OCI-LY7 (cell line): ENCODE measurements at regions not wholly inside any gene's neighbourhood (a gene's known extent, or its start where the extent isn't known, plus 50 kb on each side); places are given as distances from the start of the nearest gene placed in this dataset.
A peak's percentile ranks its signal among the peaks of the same experiment; 100 is the strongest.
"Not testable (repeated sequence)": the region's sequence is repeated elsewhere in the genome, so short reads cannot be mapped to it uniquely, and the experiment has no call there.

Source experiments
- BruUV-seq: library from RNA; stranded (reverse); fragments of 400-500 nt; replicated peaks from 2 replicates; lab custom pipeline; 2021; lab: Mats Ljungman, UMichigan
- CTCF ChIA-PET: fragments of 300-600 bp; sonication (Branson Sonifier 250); formaldehyde crosslinking; loops from one replicate; lab custom pipeline; 2022; ENCODE audit warnings: antibody characterized with exemption; ENCODE audit not compliant: unreplicated experiment; lab: Charles Lee
- POLR2A ChIA-PET: fragments of 300-600 bp; sonication (Branson Sonifier 250); formaldehyde crosslinking; loops from one replicate; lab custom pipeline; 2022; ENCODE audit warnings: antibody characterized with exemption; lab: Charles Lee
- DNase-seq: peaks from one replicate; pipeline ENCODE4 v3.0.0-alpha.2; 2015; ENCODE audit warnings: low spot score
- H2AFZ ChIP-seq: fragments of 200-600 bp; sonication (generic), shearing (Covaris generic); 2 replicates; pipeline ENCODE4 v1.6.1; 2014; ENCODE audit warnings: mild to moderate bottlenecking, antibody characterized with exemption, low read length, moderate library complexity
- H3K27ac ChIP-seq: fragments of 200-600 bp; sonication (generic); 2 replicates; pipeline ENCODE4 v1.5.1; 2014; ENCODE audit warnings: mixed run types, low read depth, mild to moderate bottlenecking, moderate library complexity, low read length, inconsistent platforms; ENCODE audit not compliant: poor library complexity, severe bottlenecking
- H3K36me3 ChIP-seq: fragments of 200-600 bp; sonication (generic); 2 replicates; pipeline ENCODE4 v1.6.1; 2014; ENCODE audit warnings: mild to moderate bottlenecking, antibody characterized with exemption, low read length, moderate library complexity, mixed read lengths; ENCODE audit not compliant: insufficient read depth
- H3K4me1 ChIP-seq: fragments of 200-600 bp; sonication (generic); 2 replicates; pipeline ENCODE4 v1.5.1; 2014; ENCODE audit warnings: mild to moderate bottlenecking, low read length; ENCODE audit not compliant: insufficient read depth, poor library complexity, severe bottlenecking
- H3K4me2 ChIP-seq: fragments of 200-600 bp; sonication (generic); 2 replicates; pipeline ENCODE4 v1.6.1; 2014; ENCODE audit warnings: mild to moderate bottlenecking, low read length
- H3K4me3 ChIP-seq: fragments of 200-600 bp; sonication (generic); 2 replicates; pipeline ENCODE4 v1.5.1; 2014; ENCODE audit warnings: mild to moderate bottlenecking, low read depth, low read length; ENCODE audit not compliant: poor library complexity, severe bottlenecking
- H3K79me2 ChIP-seq: fragments of 200-600 bp; sonication (generic); 2 replicates; pipeline ENCODE4 v1.6.1; 2016; ENCODE audit warnings: low read depth, mild to moderate bottlenecking, low read length, moderate library complexity, mixed read lengths; ENCODE audit not compliant: insufficient read depth
- H3K9me2 ChIP-seq: fragments of 200-600 bp; sonication (generic); 2 replicates; pipeline ENCODE4 v1.6.1; 2016; ENCODE audit warnings: mild to moderate bottlenecking, low read length, mixed read lengths; ENCODE audit not compliant: insufficient read depth
- H3K9me3 ChIP-seq: fragments of 200-600 bp; sonication (generic); 2 replicates; pipeline ENCODE4 v1.6.1; 2014; ENCODE audit warnings: mild to moderate bottlenecking, mixed run types, low read length, mixed read lengths
- H4K20me1 ChIP-seq: fragments of 200-600 bp; sonication (generic); 2 replicates; pipeline ENCODE4 v1.6.1; 2014; ENCODE audit warnings: mild to moderate bottlenecking, antibody characterized with exemption, low read length, moderate library complexity, mixed read lengths; ENCODE audit not compliant: insufficient read depth
- EZH2phosphoT487 ChIP-seq: fragments of 200-600 bp; sonication (generic); IDR thresholded peaks from 2 replicates; pipeline ENCODE4 v1.6.1; 2018; ENCODE audit warnings: low read depth, borderline replicate concordance, mild to moderate bottlenecking, mixed run types, antibody characterized with exemption, low read length, moderate library complexity, mixed read lengths
- intact Hi-C: fragments of 100-400 bp; cut with micrococcal nuclease; formaldehyde crosslinking; loops from one replicate; pipeline ENCODE4 v1.10.0; 2022; ENCODE audit not compliant: unreplicated experiment
- TF ChIP-seq, protein P1 (sequence below): fragments of 200-600 bp; sonication (generic); conservative IDR thresholded peaks from 2 replicates; pipeline ENCODE4 v1.5.1; 2014; ENCODE audit warnings: mild to moderate bottlenecking, antibody characterized with exemption, low read length, moderate library complexity, mixed read lengths

DNA sequence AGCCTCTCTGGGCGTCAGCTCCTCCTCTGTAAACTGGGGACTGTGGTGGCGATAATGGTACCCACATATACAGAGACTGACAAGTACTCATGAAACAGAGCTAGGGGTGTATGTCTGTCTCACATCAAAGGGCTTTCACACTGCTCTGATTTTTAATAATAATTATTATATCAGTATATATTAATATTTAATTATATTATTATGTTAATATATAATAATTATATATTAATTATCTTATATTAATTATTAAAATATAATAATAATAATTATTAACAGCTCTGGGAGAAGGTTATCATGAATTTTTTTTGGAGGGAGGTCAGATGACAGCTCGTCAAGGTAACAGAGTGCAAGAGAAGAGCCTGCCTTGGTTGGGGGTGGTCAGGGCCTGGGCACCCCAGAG, 173.6 kb downstream of the NRN1 start:
- DNase-seq = no peak
- CTCF ChIA-PET = interaction anchor here (0.5 to 0.8 kb wide), 2 partner anchors 123 to 175 kb away, joined by 3 to 4 read pairs; no protein-coding TSS in a partner anchor
- no peaks in the 10 kb centered on the region for H3K9me2 ChIP-seq
- POLR2A ChIA-PET = no interaction called here
- no peaks in the 10 kb centered on the region for H3K9me3 ChIP-seq
- no TSS peak for BruUV-seq
- peaks cover 21% of the 10 kb centered on the region for H3K4me1 ChIP-seq
- intact Hi-C loops = no loop called here
- no peaks in the 10 kb centered on the region for H3K79me2 ChIP-seq
- no peak overlapping the region for H3K27ac ChIP-seq
- no peak overlapping the region for H3K4me2 ChIP-seq
- H2AFZ ChIP-seq = no peak overlapping the region
- no peak for TF ChIP-seq EZH2phosphoT487
- TF ChIP-seq, protein P1, sequence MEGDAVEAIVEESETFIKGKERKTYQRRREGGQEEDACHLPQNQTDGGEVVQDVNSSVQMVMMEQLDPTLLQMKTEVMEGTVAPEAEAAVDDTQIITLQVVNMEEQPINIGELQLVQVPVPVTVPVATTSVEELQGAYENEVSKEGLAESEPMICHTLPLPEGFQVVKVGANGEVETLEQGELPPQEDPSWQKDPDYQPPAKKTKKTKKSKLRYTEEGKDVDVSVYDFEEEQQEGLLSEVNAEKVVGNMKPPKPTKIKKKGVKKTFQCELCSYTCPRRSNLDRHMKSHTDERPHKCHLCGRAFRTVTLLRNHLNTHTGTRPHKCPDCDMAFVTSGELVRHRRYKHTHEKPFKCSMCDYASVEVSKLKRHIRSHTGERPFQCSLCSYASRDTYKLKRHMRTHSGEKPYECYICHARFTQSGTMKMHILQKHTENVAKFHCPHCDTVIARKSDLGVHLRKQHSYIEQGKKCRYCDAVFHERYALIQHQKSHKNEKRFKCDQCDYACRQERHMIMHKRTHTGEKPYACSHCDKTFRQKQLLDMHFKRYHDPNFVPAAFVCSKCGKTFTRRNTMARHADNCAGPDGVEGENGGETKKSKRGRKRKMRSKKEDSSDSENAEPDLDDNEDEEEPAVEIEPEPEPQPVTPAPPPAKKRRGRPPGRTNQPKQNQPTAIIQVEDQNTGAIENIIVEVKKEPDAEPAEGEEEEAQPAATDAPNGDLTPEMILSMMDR = no peak
- H4K20me1 ChIP-seq = no peaks in the 10 kb centered on the region
- no peaks in the 10 kb centered on the region for H3K36me3 ChIP-seq
- no peak overlapping the region for H3K4me3 ChIP-seq

DNA sequence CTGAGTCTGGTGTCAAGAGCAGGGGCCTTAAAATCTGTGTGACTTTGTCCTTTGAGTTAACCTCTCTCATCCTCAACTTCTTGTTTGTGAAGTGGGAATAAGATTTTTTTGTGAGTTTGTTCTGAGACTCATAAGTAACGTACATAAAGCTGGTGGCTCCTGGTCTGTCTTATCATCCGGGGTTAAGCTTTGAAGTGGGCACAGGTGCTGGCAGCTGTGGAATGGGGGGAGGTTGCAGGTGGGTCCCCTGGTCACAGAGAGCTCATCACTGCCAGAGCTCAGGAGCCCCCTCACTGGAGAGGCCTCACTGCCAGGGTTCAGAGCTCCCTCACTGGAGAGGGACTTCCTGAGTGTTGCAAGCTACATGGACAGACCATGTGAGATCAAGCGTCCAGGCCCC, 174.1 kb downstream of the NRN1 start:
- intact Hi-C loops = no loop called here
- no peaks in the 10 kb centered on the region for H3K36me3 ChIP-seq
- no peak overlapping the region for H3K4me3 ChIP-seq
- ChIA-PET CTCF (interaction anchor here (0.5 to 0.8 kb wide), 2 partner anchors 123 to 176 kb away, joined by 3 to 4 read pairs; no protein-coding TSS in a partner anchor), POLR2A (interaction anchor here (0.6 to 0.7 kb wide), 2 partner anchors 31 to 173 kb away, joined by 3 to 4 read pairs; no protein-coding TSS in a partner anchor)
- no peak overlapping the region for H3K4me2 ChIP-seq
- H3K9me2 ChIP-seq = no peaks in the 10 kb centered on the region
- H3K79me2 ChIP-seq = no peaks in the 10 kb centered on the region
- no peak overlapping the region for H3K27ac ChIP-seq
- H3K9me3 ChIP-seq = no peaks in the 10 kb centered on the region
- BruUV-seq = no TSS peak
- H3K4me1 ChIP-seq = peaks cover 21% of the 10 kb centered on the region
- H2AFZ ChIP-seq = no peak overlapping the region
- H4K20me1 ChIP-seq = no peaks in the 10 kb centered on the region
- peak; percentile 2 for DNase-seq
- TF ChIP-seq, protein P1 = no peak
- no peak for TF ChIP-seq EZH2phosphoT487

DNA sequence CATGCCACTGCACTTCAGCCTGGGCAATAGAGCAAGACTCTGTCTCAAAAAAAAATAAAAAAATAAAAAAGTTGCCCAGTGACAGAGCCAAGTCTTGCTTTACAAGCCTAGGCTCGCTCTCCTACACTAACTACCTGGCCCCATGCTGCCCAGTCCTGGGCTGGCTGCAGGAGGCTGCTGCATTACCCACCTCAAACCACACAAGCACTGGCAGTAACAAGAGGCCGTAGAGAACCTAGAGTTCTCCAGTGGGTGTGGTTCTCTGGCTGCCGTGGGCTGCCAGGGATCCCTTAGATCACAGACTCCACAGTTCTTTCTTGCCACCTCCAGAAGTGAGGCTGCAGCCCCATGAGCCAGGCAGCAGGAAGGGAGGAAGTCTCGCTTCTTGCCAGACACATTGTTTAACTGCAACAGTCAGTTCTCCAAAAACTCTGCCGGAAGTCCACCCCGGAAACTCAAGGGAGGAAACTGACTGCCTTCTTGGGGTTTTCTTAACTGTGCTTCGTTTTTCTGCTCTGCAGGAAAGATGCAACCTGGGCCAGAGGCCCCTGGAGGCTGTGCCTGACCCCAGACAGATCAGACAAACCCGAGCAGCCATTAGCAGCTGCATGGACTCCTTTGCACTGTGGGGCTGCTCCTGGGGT, 175.4 kb downstream of the NRN1 start:
- BruUV-seq, H3K79me2 ChIP-seq, H3K9me2 ChIP-seq, POLR2A ChIA-PET, H3K4me3 ChIP-seq, H3K9me3 ChIP-seq, intact Hi-C loops, H3K36me3 ChIP-seq, H4K20me1 ChIP-seq, CTCF ChIA-PET: not testable (repeated sequence)
- H2AFZ ChIP-seq = peak overlapping the region; percentile 92
- H3K4me1 ChIP-seq = peaks cover 21% of the 10 kb centered on the region
- peak; percentile 70 for DNase-seq
- H3K27ac ChIP-seq = peak overlapping the region; percentile 48
- peak overlapping the region; percentile 62 for H3K4me2 ChIP-seq
